SK-N-SH (cell line): ENCODE measurements at regions not wholly inside any gene's neighbourhood (a gene's known extent, or its start where the extent isn't known, plus 50 kb on each side); places are given as distances from the start of the nearest gene placed in this dataset.

Experiments used
- CHD2 ChIP-seq: fragments of 150-350 bp; IDR thresholded peaks from 2 replicates; pipeline ENCODE4 v1.6.1; 2018; ENCODE audit warnings: low read length; ENCODE audit not compliant: partially characterized antibody
- EZH2phosphoT487 ChIP-seq: fragments of 200-600 bp; sonication (generic); IDR thresholded peaks from 2 replicates; pipeline ENCODE4 v1.6.1; 2017; ENCODE audit warnings: low read depth, mixed run types, mild to moderate bottlenecking, antibody characterized with exemption, moderate library complexity, borderline replicate concordance
- JUND ChIP-seq: IDR thresholded peaks from 2 replicates; pipeline ENCODE4 v1.4.0; 2012
- MAX ChIP-seq: IDR thresholded peaks from 2 replicates; pipeline ENCODE4 v1.4.0; 2012; ENCODE audit warnings: low read depth
- MXI1 ChIP-seq: IDR thresholded peaks from 2 replicates; pipeline ENCODE4 v1.6.1; 2012; ENCODE audit warnings: mild to moderate bottlenecking, low read depth, low read length, improper control_type of control experiment
- POLR2AphosphoS5 ChIP-seq: IDR thresholded peaks from 2 replicates; pipeline ENCODE4 v1.6.1; 2012; ENCODE audit warnings: low read depth, low read length
- RAD21 ChIP-seq: IDR thresholded peaks from 2 replicates; pipeline ENCODE4 v1.6.1; 2012; ENCODE audit warnings: mild to moderate bottlenecking, low read length
- RFX5 ChIP-seq: IDR thresholded peaks from 2 replicates; pipeline ENCODE4 v1.6.1; 2012; ENCODE audit warnings: mild to moderate bottlenecking, improper control_type of control experiment, low read length
- ZBTB33 ChIP-seq: IDR thresholded peaks from 2 replicates; pipeline ENCODE4 v1.4.0; 2012; ENCODE audit warnings: low read depth, borderline replicate concordance
- TF ChIP-seq, protein P1 (sequence below): fragments of 200-600 bp; sonication (generic); IDR thresholded peaks from 2 replicates; pipeline ENCODE4 v1.6.1; 2017; ENCODE audit warnings: antibody characterized with exemption, mild to moderate bottlenecking, moderate library complexity
- TF ChIP-seq, protein P2 (sequence below): IDR thresholded peaks from 2 replicates; pipeline ENCODE4; 2012

DNA sequence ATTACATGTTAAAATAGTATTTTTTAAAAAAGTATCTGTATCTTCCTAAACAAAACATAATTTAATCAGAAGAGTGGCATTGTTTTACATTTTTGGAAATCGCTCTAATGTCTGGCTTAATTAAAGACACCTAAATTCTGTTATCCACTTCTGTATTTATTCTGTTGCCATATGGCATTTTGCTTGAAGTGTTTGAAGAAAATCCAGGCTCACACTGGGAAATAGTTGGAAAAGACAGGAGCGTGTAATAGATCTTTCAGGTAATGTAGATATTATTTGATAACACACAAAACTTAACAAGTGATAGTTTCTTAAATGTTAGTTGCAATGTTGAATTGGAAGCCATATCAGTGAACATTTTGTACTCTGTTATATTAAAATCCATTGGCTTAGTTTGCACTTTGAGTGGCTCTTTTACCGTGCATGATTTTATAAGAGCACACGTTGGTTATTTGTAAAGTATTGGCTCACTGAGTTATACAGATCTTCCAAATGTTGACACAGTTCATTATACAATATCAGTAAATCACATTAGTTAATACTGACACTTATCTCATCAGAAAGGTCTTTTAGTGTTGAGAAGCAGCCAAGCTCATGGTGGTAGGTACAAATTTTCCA, 128.4 kb upstream of the NPVF start:
- TF ChIP-seq ZBTB33, result no peak
- no peak for TF ChIP-seq CHD2
- TF ChIP-seq, protein P1, sequence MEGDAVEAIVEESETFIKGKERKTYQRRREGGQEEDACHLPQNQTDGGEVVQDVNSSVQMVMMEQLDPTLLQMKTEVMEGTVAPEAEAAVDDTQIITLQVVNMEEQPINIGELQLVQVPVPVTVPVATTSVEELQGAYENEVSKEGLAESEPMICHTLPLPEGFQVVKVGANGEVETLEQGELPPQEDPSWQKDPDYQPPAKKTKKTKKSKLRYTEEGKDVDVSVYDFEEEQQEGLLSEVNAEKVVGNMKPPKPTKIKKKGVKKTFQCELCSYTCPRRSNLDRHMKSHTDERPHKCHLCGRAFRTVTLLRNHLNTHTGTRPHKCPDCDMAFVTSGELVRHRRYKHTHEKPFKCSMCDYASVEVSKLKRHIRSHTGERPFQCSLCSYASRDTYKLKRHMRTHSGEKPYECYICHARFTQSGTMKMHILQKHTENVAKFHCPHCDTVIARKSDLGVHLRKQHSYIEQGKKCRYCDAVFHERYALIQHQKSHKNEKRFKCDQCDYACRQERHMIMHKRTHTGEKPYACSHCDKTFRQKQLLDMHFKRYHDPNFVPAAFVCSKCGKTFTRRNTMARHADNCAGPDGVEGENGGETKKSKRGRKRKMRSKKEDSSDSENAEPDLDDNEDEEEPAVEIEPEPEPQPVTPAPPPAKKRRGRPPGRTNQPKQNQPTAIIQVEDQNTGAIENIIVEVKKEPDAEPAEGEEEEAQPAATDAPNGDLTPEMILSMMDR, result no peak
- TF ChIP-seq RFX5, result no peak
- TF ChIP-seq POLR2AphosphoS5, result no peak
- no peak for TF ChIP-seq RAD21
- TF ChIP-seq, protein P2, sequence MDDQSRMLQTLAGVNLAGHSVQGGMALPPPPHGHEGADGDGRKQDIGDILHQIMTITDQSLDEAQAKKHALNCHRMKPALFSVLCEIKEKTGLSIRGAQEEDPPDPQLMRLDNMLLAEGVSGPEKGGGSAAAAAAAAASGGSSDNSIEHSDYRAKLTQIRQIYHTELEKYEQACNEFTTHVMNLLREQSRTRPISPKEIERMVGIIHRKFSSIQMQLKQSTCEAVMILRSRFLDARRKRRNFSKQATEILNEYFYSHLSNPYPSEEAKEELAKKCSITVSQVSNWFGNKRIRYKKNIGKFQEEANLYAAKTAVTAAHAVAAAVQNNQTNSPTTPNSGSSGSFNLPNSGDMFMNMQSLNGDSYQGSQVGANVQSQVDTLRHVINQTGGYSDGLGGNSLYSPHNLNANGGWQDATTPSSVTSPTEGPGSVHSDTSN, result no peak
- TF ChIP-seq EZH2phosphoT487, result no peak
- no peak for TF ChIP-seq MXI1
- TF ChIP-seq MAX, result no peak
- TF ChIP-seq JUND, result no peak
